Activated CD4-positive, CD25-positive, alpha-beta regulatory T cell treated with anti-CD3 and anti-CD28 coated beads, Interleukin-2, amount 50 U/mL, for 24 hours (primary cell): ENCODE measurements at regions not wholly inside any gene's neighbourhood (a gene's known extent, or its start where the extent isn't known, plus 50 kb on each side); places are given as distances from the start of the nearest gene placed in this dataset.
"Not testable (repeated sequence)": the region's sequence is repeated elsewhere in the genome, so short reads cannot be mapped to it uniquely, and the experiment has no call there.

Experiments
- ATAC-seq, 2 donors: fragments of 150-1000 bp; cut with Tn5 transposase; one replicate each; pipeline ENCODE4 v1.10.0; 2021; ENCODE audit warnings: mild to moderate bottlenecking in 1 of 2, moderate library complexity in 1 of 2

GRCh38 chr7:79615871-79616640 lies 162.6 kb upstream of the MAGI2 start:
- no peak for ATAC-seq

- ATAC-seq: no peak
Measured at GRCh38 chr7:79615466-79615865, 162.0 kb upstream of the MAGI2 start.

GRCh38 chr7:79612903-79613302 lies 159.4 kb upstream of the MAGI2 start:
- ATAC-seq: no peak

- no peak for ATAC-seq
Measured at GRCh38 chr7:79612022-79612421, 158.6 kb upstream of the MAGI2 start.

GRCh38 chr7:79610748-79611304 lies 157.4 kb upstream of the MAGI2 start:
- no peak for ATAC-seq

- ATAC-seq: no peak
Measured at GRCh38 chr7:79610313-79610712, 156.8 kb upstream of the MAGI2 start.

- ATAC-seq: no peak
Measured at GRCh38 chr7:79608005-79608404, 154.5 kb upstream of the MAGI2 start.

GRCh38 chr7:79604841-79605240 lies 151.4 kb upstream of the MAGI2 start:
- no peak for ATAC-seq

GRCh38 chr7:79598351-79598750 lies 144.9 kb upstream of the MAGI2 start:
- no peak for ATAC-seq

- ATAC-seq: not testable (repeated sequence)
Measured at GRCh38 chr7:79594671-79595070, 141.2 kb upstream of the MAGI2 start.

GRCh38 chr7:79593866-79594301 lies 140.4 kb upstream of the MAGI2 start:
- ATAC-seq: no peak

GRCh38 chr7:79590916-79591623 lies 137.6 kb upstream of the MAGI2 start:
- ATAC-seq: no peak

GRCh38 chr7:79590391-79590790 lies 136.9 kb upstream of the MAGI2 start:
- no peak for ATAC-seq

- ATAC-seq: no peak
Measured at GRCh38 chr7:79570903-79571302, 117.4 kb upstream of the MAGI2 start.

- no peak for ATAC-seq
Measured at GRCh38 chr7:79563821-79564522, 110.5 kb upstream of the MAGI2 start.

GRCh38 chr7:79555571-79555970 lies 102.1 kb upstream of the MAGI2 start:
- ATAC-seq: no peak

- ATAC-seq: no peak
Measured at GRCh38 chr7:79553811-79554555, 100.5 kb upstream of the MAGI2 start.

- no peak for ATAC-seq
Measured at GRCh38 chr7:79552463-79552862, 99.0 kb upstream of the MAGI2 start.

GRCh38 chr7:79548727-79549126 lies 95.3 kb upstream of the MAGI2 start:
- ATAC-seq: no peak

GRCh38 chr7:79547132-79547531 lies 93.7 kb upstream of the MAGI2 start:
- no peak for ATAC-seq

GRCh38 chr7:79540592-79540991 lies 87.1 kb upstream of the MAGI2 start:
- no peak for ATAC-seq

- ATAC-seq: no peak
Measured at GRCh38 chr7:79534128-79534527, 80.7 kb upstream of the MAGI2 start.
